ENCODE measurements at regions not wholly inside any gene's neighbourhood (a gene's known extent, or its start where the extent isn't known, plus 50 kb on each side); places are given as distances from the start of the nearest gene placed in this dataset.

DNA sequence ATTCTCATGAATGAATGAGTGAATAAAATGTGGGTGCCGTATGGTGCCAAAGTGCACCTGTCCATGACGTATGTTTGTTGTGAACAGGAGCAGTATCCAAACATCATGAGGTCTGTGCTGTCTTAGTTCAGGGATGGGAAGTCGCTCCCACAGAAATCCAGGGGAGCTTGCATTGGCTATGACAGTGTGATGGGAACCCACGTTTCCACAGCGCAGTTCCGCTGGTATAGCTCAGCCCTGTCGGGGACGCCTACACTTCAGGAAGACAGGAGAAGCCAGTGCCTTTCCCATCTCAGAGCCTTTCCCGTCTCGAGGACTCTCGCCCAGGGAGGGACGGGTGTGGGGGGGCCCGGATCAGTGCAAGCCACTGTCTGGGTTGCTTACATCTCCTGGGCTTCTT is 69.8 kb downstream of the DACT2 start:
- ATAC-seq: no peak

DNA sequence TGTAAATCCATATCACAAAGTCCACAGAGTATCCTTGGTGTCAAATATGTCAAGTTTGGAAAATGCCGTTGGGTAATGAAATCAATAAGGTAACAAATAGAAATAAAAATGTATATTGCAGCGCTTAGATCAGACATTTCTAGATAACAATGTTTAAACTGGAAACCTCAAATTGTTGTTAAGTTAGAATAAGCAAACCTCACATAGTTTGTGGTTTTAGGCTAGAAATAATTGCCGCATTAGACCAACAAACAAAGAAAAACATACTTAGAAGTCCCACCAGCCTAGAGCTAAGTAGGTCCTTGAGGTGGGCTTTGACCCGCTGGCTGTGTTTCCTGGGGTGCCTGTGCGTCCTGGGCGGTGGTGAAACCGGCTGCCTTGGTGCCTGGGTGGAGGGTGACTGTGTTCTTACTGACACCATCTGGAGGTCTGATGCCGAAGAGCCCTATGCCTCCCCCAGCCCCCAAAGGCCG is 71.4 kb downstream of the DACT2 start:
- no peak for ATAC-seq
- TF ChIP-seq TOX (CRISPR knock-in tag; IDR thresholded peaks at IDR 0.05; ENCODE audit: borderline replicate concordance): no peak
- TF ChIP-seq ZNF70 (CRISPR knock-in tag; IDR thresholded peaks at IDR 0.05): no peak
- TF ChIP-seq ISL1 (CRISPR knock-in tag; IDR thresholded peaks at IDR 0.05): no peak
- TF ChIP-seq, protein P1, sequence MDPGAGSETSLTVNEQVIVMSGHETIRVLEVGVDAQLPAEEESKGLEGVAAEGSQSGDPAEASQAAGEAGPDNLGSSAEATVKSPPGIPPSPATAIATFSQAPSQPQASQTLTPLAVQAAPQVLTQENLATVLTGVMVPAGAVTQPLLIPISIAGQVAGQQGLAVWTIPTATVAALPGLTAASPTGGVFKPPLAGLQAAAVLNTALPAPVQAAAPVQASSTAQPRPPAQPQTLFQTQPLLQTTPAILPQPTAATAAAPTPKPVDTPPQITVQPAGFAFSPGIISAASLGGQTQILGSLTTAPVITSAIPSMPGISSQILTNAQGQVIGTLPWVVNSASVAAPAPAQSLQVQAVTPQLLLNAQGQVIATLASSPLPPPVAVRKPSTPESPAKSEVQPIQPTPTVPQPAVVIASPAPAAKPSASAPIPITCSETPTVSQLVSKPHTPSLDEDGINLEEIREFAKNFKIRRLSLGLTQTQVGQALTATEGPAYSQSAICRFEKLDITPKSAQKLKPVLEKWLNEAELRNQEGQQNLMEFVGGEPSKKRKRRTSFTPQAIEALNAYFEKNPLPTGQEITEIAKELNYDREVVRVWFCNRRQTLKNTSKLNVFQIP (CRISPR knock-in tag; IDR thresholded peaks at IDR 0.05; ENCODE audit: borderline replicate concordance, low read depth): no peak
- no peak for TF ChIP-seq ZNF565 (CRISPR knock-in tag; conservative IDR thresholded peaks at IDR 0.05; ENCODE audit: low read depth)
- TF ChIP-seq, protein P2, sequence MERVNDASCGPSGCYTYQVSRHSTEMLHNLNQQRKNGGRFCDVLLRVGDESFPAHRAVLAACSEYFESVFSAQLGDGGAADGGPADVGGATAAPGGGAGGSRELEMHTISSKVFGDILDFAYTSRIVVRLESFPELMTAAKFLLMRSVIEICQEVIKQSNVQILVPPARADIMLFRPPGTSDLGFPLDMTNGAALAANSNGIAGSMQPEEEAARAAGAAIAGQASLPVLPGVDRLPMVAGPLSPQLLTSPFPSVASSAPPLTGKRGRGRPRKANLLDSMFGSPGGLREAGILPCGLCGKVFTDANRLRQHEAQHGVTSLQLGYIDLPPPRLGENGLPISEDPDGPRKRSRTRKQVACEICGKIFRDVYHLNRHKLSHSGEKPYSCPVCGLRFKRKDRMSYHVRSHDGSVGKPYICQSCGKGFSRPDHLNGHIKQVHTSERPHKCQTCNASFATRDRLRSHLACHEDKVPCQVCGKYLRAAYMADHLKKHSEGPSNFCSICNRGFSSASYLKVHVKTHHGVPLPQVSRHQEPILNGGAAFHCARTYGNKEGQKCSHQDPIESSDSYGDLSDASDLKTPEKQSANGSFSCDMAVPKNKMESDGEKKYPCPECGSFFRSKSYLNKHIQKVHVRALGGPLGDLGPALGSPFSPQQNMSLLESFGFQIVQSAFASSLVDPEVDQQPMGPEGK (CRISPR knock-in tag; IDR thresholded peaks at IDR 0.05; ENCODE audit: borderline replicate concordance): no peak
- no peak for TF ChIP-seq ZC3H10 (CRISPR knock-in tag; IDR thresholded peaks at IDR 0.05)
- no peak for TF ChIP-seq PPARA (CRISPR knock-in tag; IDR thresholded peaks at IDR 0.05; ENCODE audit: borderline replicate concordance)
- no peak for TF ChIP-seq ESRRG (CRISPR knock-in tag; IDR thresholded peaks at IDR 0.05)
- TF ChIP-seq, protein P3, sequence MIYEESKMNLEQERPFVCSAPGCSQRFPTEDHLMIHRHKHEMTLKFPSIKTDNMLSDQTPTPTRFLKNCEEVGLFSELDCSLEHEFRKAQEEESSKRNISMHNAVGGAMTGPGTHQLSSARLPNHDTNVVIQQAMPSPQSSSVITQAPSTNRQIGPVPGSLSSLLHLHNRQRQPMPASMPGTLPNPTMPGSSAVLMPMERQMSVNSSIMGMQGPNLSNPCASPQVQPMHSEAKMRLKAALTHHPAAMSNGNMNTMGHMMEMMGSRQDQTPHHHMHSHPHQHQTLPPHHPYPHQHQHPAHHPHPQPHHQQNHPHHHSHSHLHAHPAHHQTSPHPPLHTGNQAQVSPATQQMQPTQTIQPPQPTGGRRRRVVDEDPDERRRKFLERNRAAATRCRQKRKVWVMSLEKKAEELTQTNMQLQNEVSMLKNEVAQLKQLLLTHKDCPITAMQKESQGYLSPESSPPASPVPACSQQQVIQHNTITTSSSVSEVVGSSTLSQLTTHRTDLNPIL (CRISPR knock-in tag; IDR thresholded peaks at IDR 0.05; ENCODE audit: low read depth): no peak

More for the DNA sequence above, 69.8 kb downstream of the DACT2 start:
- TF ChIP-seq ZNF8 (CRISPR knock-in tag; IDR thresholded peaks at IDR 0.05) (no peak), BACH2 (CRISPR knock-in tag; IDR thresholded peaks at IDR 0.05; ENCODE audit: borderline replicate concordance) (no peak), ZNF565 (CRISPR knock-in tag; conservative IDR thresholded peaks at IDR 0.05; ENCODE audit: low read depth) (no peak), ZFP3 (CRISPR knock-in tag; IDR thresholded peaks at IDR 0.05) (no peak), ARNTL (CRISPR knock-in tag; IDR thresholded peaks at IDR 0.05; ENCODE audit: borderline replicate concordance, low read depth) (no peak), PPARA (CRISPR knock-in tag; IDR thresholded peaks at IDR 0.05; ENCODE audit: borderline replicate concordance) (no peak)

DNA sequence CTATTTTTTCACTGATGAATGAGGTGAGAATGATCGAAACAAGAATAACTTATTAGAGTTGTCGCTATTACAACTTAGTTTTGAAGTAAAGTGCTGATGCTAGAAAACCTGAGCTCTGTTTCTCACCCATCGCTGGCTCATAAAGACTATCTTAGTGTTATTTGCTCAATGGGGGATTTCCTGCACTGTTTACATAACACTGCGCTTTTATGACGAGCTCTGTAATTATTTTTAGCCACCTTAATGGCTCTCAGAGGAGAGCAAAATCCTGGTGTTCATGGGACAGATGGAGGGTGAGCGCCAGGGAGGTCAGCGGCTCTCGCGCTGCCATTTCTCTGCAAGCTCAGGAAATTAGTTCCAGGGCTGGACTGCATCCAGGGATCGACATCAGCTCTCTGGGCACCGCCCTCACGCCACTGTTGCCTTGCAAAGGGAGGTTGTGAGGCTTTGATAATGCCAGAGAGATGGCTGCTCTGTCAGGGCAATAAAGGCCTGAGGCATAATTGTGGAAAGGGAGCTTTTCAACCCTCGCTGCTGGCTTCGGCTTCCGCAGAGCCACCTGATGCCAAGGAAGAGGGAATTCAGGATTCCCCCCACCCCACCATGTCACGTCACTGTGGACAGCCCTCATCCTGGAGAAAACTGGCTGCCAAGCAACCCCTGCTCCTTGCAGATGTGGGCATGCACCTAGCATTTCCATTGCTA is 72.0 kb downstream of the DACT2 start:
- no peak for TF ChIP-seq CSDC2 (CRISPR knock-in tag; IDR thresholded peaks at IDR 0.05)
- TF ChIP-seq ZNF70 (CRISPR knock-in tag; IDR thresholded peaks at IDR 0.05): no peak
- ATAC-seq: no peak; the same call in 2 of the 3 replicates

DNA sequence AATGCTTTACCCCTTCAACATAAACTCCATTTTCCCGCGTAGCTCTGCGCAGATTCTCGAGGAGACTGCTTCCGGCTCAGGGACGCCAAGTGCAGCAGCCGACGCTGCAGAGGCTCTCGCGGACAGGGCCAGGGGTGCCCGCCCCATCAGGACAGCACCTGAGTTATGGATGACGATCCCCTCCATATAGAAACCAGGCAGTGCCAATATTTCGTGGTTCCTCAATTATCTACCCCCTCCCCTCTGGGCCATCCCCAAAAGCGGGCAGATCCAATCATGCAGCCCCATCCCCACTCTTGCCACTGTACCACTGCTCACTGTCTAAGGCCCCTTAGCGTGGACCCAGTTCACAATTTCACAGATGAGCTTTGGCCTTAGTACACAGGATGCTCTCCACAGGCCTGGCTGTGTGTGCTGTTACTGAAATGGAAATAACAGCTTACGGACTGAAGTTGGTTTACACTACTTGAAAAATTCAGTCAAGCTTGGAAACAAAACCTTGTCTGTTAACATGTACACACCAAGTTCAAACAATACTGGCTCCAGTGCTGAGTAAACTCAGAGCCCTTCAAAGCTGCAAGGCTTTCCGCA is 74.5 kb downstream of the DACT2 start:
- TF ChIP-seq GLIS3 (CRISPR knock-in tag; IDR thresholded peaks at IDR 0.05) (no peak), ZNF70 (CRISPR knock-in tag; IDR thresholded peaks at IDR 0.05) (no peak), ZFP3 (CRISPR knock-in tag; IDR thresholded peaks at IDR 0.05) (no peak), ARNTL (CRISPR knock-in tag; IDR thresholded peaks at IDR 0.05; ENCODE audit: borderline replicate concordance, low read depth) (no peak), ISL1 (CRISPR knock-in tag; IDR thresholded peaks at IDR 0.05) (no peak), BACH2 (CRISPR knock-in tag; IDR thresholded peaks at IDR 0.05; ENCODE audit: borderline replicate concordance) (no peak), PPARA (CRISPR knock-in tag; IDR thresholded peaks at IDR 0.05; ENCODE audit: borderline replicate concordance) (no peak), CSDC2 (CRISPR knock-in tag; IDR thresholded peaks at IDR 0.05) (no peak), ZFP30 (CRISPR knock-in tag; IDR thresholded peaks at IDR 0.05) (no peak), SNAI2 (CRISPR knock-in tag; IDR thresholded peaks at IDR 0.05) (no peak)
- TF ChIP-seq, protein P4, sequence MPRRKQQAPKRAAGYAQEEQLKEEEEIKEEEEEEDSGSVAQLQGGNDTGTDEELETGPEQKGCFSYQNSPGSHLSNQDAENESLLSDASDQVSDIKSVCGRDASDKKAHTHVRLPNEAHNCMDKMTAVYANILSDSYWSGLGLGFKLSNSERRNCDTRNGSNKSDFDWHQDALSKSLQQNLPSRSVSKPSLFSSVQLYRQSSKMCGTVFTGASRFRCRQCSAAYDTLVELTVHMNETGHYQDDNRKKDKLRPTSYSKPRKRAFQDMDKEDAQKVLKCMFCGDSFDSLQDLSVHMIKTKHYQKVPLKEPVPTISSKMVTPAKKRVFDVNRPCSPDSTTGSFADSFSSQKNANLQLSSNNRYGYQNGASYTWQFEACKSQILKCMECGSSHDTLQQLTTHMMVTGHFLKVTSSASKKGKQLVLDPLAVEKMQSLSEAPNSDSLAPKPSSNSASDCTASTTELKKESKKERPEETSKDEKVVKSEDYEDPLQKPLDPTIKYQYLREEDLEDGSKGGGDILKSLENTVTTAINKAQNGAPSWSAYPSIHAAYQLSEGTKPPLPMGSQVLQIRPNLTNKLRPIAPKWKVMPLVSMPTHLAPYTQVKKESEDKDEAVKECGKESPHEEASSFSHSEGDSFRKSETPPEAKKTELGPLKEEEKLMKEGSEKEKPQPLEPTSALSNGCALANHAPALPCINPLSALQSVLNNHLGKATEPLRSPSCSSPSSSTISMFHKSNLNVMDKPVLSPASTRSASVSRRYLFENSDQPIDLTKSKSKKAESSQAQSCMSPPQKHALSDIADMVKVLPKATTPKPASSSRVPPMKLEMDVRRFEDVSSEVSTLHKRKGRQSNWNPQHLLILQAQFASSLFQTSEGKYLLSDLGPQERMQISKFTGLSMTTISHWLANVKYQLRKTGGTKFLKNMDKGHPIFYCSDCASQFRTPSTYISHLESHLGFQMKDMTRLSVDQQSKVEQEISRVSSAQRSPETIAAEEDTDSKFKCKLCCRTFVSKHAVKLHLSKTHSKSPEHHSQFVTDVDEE (CRISPR knock-in tag; IDR thresholded peaks at IDR 0.05): no peak
- TF ChIP-seq, protein P1 (CRISPR knock-in tag; IDR thresholded peaks at IDR 0.05; ENCODE audit: borderline replicate concordance, low read depth): no peak
- TF ChIP-seq, protein P3 (CRISPR knock-in tag; IDR thresholded peaks at IDR 0.05; ENCODE audit: low read depth): no peak
- TF ChIP-seq, protein P5, sequence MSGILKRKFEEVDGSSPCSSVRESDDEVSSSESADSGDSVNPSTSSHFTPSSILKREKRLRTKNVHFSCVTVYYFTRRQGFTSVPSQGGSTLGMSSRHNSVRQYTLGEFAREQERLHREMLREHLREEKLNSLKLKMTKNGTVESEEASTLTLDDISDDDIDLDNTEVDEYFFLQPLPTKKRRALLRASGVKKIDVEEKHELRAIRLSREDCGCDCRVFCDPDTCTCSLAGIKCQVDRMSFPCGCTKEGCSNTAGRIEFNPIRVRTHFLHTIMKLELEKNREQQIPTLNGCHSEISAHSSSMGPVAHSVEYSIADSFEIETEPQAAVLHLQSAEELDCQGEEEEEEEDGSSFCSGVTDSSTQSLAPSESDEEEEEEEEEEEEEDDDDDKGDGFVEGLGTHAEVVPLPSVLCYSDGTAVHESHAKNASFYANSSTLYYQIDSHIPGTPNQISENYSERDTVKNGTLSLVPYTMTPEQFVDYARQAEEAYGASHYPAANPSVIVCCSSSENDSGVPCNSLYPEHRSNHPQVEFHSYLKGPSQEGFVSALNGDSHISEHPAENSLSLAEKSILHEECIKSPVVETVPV (CRISPR knock-in tag; IDR thresholded peaks at IDR 0.05): no peak
- no peak for ATAC-seq

Measured in SK-N-SH treated with all-trans-retinoic acid at 6 μM for 48 hours (cell line).